DND-41 (cell line): ENCODE measurements at regions not wholly inside any gene's neighbourhood (a gene's known extent, or its start where the extent isn't known, plus 50 kb on each side); places are given as distances from the start of the nearest gene placed in this dataset.
"Not testable (repeated sequence)": the region's sequence is repeated elsewhere in the genome, so short reads cannot be mapped to it uniquely, and the experiment has no call there.

Source experiments
- EZH2 ChIP-seq: IDR thresholded peaks from 3 replicates; pipeline ENCODE4 v1.6.1; 2012; ENCODE audit warnings: borderline replicate concordance, low read depth, mild to moderate bottlenecking, moderate library complexity, low read length, inconsistent platforms; ENCODE audit not compliant: severe bottlenecking
- TF ChIP-seq, protein P1 (sequence below): IDR thresholded peaks from 2 replicates; pipeline ENCODE4 v1.5.1; 2012; ENCODE audit warnings: borderline replicate concordance, low read length, moderate library complexity, mild to moderate bottlenecking; ENCODE audit not compliant: poor library complexity, severe bottlenecking; ENCODE audit errors: extremely low read depth

DNA sequence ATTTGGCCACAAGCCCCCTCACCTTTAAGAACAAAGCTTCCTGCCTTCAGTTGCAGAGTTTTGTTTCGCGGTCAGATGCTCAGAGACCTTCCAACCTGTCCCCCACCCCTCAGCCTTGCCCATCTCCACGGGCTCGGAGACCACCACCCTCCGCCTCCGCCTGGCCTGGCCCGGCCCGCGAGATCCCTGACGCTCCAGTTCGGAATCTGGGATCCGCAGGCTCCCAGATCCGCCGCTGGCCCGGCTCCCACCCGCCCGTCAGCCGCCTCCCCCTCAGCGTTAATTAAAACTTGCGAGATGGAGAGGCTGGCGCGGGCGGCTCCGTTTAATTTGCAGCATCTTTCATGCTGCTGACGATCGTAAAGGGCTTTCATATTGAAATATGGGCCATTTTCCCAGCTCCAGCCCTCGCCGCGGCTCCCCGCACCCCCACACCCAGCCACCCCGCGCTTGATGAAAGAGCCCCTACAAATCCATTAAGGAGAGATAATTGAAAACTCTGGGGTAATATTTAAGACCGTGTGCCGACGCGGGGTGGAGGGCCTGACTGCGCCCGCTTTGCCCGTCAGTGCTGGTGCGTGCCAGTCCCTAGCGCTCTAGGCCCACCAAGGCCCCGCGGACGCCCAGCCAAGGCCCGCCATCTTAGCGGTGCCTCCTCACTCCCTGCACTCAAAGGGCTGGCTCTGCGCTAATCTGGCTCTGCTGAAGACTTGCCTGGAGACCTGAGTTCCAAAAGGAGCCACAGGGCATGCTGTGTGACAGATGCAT lies 940.7 kb upstream of the DEFB115 start:
- TF ChIP-seq, protein P1, sequence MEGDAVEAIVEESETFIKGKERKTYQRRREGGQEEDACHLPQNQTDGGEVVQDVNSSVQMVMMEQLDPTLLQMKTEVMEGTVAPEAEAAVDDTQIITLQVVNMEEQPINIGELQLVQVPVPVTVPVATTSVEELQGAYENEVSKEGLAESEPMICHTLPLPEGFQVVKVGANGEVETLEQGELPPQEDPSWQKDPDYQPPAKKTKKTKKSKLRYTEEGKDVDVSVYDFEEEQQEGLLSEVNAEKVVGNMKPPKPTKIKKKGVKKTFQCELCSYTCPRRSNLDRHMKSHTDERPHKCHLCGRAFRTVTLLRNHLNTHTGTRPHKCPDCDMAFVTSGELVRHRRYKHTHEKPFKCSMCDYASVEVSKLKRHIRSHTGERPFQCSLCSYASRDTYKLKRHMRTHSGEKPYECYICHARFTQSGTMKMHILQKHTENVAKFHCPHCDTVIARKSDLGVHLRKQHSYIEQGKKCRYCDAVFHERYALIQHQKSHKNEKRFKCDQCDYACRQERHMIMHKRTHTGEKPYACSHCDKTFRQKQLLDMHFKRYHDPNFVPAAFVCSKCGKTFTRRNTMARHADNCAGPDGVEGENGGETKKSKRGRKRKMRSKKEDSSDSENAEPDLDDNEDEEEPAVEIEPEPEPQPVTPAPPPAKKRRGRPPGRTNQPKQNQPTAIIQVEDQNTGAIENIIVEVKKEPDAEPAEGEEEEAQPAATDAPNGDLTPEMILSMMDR = not testable (repeated sequence)
- TF ChIP-seq EZH2 = not testable (repeated sequence)
